HG02981 (cell line): ENCODE measurements at regions not wholly inside any gene's neighbourhood (a gene's known extent, or its start where the extent isn't known, plus 50 kb on each side); places are given as distances from the start of the nearest gene placed in this dataset.

Experiments
- ATAC-seq: cut with Tn5 transposase; IDR thresholded peaks from one replicate; pipeline ENCODE4 v1.9.1; 2021; ENCODE audit warnings: mild to moderate bottlenecking, moderate library complexity; ENCODE audit not compliant: unreplicated experiment

GRCh38 chr5:15266229-15266628 is 233.8 kb upstream of the FBXL7 start:
- no peak for ATAC-seq

GRCh38 chr5:15263942-15264341 is 236.0 kb upstream of the FBXL7 start:
- ATAC-seq = no peak

GRCh38 chr5:15263406-15263805 is 236.6 kb upstream of the FBXL7 start:
- ATAC-seq = no peak

GRCh38 chr5:15261269-15261995 is 238.5 kb upstream of the FBXL7 start:
- ATAC-seq = no peak

GRCh38 chr5:15260356-15261268 is 239.4 kb upstream of the FBXL7 start:
- no peak for ATAC-seq

GRCh38 chr5:15256485-15256884 is 243.5 kb upstream of the FBXL7 start:
- no peak for ATAC-seq

GRCh38 chr5:15255576-15255975 is 244.4 kb upstream of the FBXL7 start:
- no peak for ATAC-seq

GRCh38 chr5:15254607-15255006 is 245.4 kb upstream of the FBXL7 start:
- ATAC-seq = no peak

GRCh38 chr5:15252331-15252730 is 247.6 kb upstream of the FBXL7 start:
- ATAC-seq = no peak

- no peak for ATAC-seq
Measured at GRCh38 chr5:15249152-15249551, 250.8 kb upstream of the FBXL7 start.

- ATAC-seq = no peak
Measured at GRCh38 chr5:15248731-15249130, 251.2 kb upstream of the FBXL7 start.

- no peak for ATAC-seq
Measured at GRCh38 chr5:15245913-15246312, 254.1 kb upstream of the FBXL7 start.

GRCh38 chr5:15243301-15244020 is 256.5 kb upstream of the FBXL7 start:
- no peak for ATAC-seq

GRCh38 chr5:15241216-15241821 is 258.7 kb upstream of the FBXL7 start:
- no peak for ATAC-seq

GRCh38 chr5:15238006-15238405 is 262.0 kb upstream of the FBXL7 start:
- no peak for ATAC-seq

- ATAC-seq = no peak
Measured at GRCh38 chr5:15236911-15237508, 263.0 kb upstream of the FBXL7 start.

GRCh38 chr5:15234911-15235310 is 265.1 kb upstream of the FBXL7 start:
- no peak for ATAC-seq

GRCh38 chr5:15234366-15234765 is 265.6 kb upstream of the FBXL7 start:
- ATAC-seq = no peak

GRCh38 chr5:15233566-15233965 is 266.4 kb upstream of the FBXL7 start:
- no peak for ATAC-seq

- no peak for ATAC-seq
Measured at GRCh38 chr5:15222156-15222555, 277.8 kb upstream of the FBXL7 start.
